Esophagus squamous epithelium (tissue), 4 donors: ENCODE measurements at regions not wholly inside any gene's neighbourhood (a gene's known extent, or its start where the extent isn't known, plus 50 kb on each side); places are given as distances from the start of the nearest gene placed in this dataset.

Experiments
- POLR2A ChIP-seq, 4 donors: fragments of 450-650 bp; IDR thresholded peaks; one replicate each; pipeline ENCODE4 v1.6.1; 2017; ENCODE audit warnings: antibody characterized with exemption in 4 of 4, mild to moderate bottlenecking in 4 of 4, moderate library complexity in 3 of 4
- TF ChIP-seq, protein P1 (sequence below), 6 experiments: fragments of 450-650 bp in 4 of 6; fragments of 200-600 bp in 2 of 6; sonication (generic) in 2 of 6; IDR thresholded peaks; one replicate each; pipeline ENCODE4 v1.5.1; 2016 to 2019; ENCODE audit warnings: antibody characterized with exemption in 6 of 6, mild to moderate bottlenecking in 4 of 6, moderate library complexity in 4 of 6

DNA sequence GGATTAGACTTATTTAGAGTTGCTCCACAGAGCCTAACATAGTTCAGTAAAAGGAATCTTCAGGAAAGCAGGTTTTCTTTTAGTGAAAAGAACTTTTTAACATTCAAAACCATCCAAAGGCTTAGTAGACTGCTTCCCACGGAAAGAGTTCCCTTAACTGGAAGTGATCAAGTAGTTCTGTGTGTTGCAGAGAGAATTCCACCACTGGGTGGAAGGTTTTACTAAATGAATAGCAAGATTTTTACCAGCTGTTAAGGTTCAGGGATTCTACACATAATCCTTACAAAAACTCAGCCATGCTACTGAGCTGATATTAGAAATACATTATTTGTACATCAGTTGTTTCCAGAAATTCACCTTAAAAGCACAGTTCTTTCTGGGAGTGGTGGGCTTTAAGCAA is 119.7 kb downstream of the GDAP2 start:
- TF ChIP-seq, protein P1, sequence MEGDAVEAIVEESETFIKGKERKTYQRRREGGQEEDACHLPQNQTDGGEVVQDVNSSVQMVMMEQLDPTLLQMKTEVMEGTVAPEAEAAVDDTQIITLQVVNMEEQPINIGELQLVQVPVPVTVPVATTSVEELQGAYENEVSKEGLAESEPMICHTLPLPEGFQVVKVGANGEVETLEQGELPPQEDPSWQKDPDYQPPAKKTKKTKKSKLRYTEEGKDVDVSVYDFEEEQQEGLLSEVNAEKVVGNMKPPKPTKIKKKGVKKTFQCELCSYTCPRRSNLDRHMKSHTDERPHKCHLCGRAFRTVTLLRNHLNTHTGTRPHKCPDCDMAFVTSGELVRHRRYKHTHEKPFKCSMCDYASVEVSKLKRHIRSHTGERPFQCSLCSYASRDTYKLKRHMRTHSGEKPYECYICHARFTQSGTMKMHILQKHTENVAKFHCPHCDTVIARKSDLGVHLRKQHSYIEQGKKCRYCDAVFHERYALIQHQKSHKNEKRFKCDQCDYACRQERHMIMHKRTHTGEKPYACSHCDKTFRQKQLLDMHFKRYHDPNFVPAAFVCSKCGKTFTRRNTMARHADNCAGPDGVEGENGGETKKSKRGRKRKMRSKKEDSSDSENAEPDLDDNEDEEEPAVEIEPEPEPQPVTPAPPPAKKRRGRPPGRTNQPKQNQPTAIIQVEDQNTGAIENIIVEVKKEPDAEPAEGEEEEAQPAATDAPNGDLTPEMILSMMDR (IDR thresholded peaks at IDR 0.05), result no peak
- TF ChIP-seq POLR2A (IDR thresholded peaks at IDR 0.05), result no peak
